ENCODE measurements at regions not wholly inside any gene's neighbourhood (a gene's known extent, or its start where the extent isn't known, plus 50 kb on each side); places are given as distances from the start of the nearest gene placed in this dataset.
A peak's percentile ranks its signal among the peaks of the same experiment; 100 is the strongest.

DNA sequence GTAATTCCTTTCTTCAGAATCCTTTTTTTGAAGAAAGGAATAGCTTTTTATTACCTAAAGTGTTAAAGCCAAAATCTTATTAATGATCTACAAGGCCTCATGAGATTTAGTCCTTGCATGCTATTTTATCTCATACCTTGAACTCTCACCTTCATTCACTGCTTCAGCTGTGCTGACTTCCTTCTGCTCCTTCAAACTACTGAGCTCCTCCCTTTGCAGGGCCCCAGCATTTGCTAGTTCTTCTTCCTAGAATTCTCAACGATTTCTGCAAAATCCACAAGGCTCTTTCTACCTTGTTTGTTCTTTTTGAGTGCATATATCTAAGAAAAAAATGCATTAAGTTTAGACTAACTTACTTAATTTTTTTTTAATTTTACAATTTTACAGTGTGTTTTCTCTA lies 619.5 kb downstream of the EPHA5 start:
- no peaks in the 10 kb centered on the region for H3K27me3 ChIP-seq (ENCODE audit: low read depth, low read length)
- H3K4me1 ChIP-seq (ENCODE audit: low read length): no peaks in the 10 kb centered on the region
- H3K4me3 ChIP-seq (ENCODE audit: low read length): no peak overlapping the region
- no peaks in the 10 kb centered on the region for H4K20me1 ChIP-seq (ENCODE audit: insufficient read depth, low read length)
- H3K9me3 ChIP-seq (ENCODE audit: insufficient read depth, low read length): no peaks in the 10 kb centered on the region
- H3K9ac ChIP-seq (ENCODE audit: low read length): no peak overlapping the region
- no peaks in the 10 kb centered on the region for H3K79me2 ChIP-seq (ENCODE audit: low read length)
- H3K4me2 ChIP-seq (ENCODE audit: low read length): no peak overlapping the region
- no peak overlapping the region for H2AFZ ChIP-seq (ENCODE audit: low read depth, low read length)
- H3K36me3 ChIP-seq (replicated peaks; ENCODE audit: low read depth, low read length): no peaks in the 10 kb centered on the region
- H3K27ac ChIP-seq (ENCODE audit: low read length): no peak overlapping the region
- TF ChIP-seq EZH2phosphoT487 (IDR thresholded peaks at IDR 0.05; ENCODE audit: low read depth): no peak
- TF ChIP-seq, protein P1, sequence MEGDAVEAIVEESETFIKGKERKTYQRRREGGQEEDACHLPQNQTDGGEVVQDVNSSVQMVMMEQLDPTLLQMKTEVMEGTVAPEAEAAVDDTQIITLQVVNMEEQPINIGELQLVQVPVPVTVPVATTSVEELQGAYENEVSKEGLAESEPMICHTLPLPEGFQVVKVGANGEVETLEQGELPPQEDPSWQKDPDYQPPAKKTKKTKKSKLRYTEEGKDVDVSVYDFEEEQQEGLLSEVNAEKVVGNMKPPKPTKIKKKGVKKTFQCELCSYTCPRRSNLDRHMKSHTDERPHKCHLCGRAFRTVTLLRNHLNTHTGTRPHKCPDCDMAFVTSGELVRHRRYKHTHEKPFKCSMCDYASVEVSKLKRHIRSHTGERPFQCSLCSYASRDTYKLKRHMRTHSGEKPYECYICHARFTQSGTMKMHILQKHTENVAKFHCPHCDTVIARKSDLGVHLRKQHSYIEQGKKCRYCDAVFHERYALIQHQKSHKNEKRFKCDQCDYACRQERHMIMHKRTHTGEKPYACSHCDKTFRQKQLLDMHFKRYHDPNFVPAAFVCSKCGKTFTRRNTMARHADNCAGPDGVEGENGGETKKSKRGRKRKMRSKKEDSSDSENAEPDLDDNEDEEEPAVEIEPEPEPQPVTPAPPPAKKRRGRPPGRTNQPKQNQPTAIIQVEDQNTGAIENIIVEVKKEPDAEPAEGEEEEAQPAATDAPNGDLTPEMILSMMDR (IDR thresholded peaks at IDR 0.05; ENCODE audit: low read depth, low read length): no peak

DNA sequence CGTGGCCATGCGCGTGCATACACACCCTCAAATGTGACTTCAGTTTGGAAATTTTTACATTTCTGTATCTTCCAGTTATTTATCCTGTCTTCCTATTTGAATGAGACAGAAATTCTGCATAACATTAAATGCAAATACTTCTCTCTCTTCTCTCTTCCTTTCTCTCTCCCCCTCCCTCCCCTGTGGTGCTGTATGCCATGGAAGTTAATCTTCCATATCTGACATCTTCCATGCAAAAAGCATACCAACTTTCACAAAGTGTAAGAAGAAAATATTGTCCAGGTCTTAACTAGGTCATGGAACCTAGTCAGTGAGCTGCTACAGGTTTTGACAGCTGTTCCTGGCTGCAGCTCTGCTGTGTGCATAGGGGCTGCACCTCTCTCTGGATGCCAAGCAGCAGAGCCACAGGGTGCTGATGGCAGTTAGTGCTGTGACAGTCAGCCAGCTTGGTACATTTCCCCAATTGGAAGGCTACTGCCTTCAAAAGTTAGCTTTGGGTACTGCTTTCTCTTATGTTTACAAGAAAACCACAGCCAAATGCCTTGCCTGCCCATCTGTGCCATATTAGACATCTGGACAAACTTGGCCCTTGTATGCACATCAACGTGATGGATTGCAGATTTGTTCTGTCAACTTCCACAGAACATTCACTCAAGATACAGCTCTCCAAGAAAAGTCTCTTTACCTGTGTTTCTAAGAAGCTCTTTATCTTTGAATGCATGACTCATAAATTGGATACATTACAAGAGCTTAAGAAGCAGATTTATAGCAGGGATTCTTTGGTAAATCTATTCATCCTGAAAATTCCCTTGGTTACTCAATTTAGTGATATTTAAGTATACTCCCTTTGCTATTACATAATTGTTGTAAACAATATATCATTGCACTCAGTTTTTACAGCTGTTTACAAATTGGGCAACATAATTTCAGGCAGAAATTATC lies 623.8 kb downstream of the EPHA5 start:
- Histone ChIP-seq H2AFZ (ENCODE audit: low read depth, low read length) (no peak overlapping the region), H3K4me2 (ENCODE audit: low read length) (no peak overlapping the region), H3K4me3 (ENCODE audit: low read length) (no peak overlapping the region), H3K36me3 (replicated peaks; ENCODE audit: low read depth, low read length) (no peaks in the 10 kb centered on the region), H3K27me3 (ENCODE audit: low read depth, low read length) (no peaks in the 10 kb centered on the region), H3K9ac (ENCODE audit: low read length) (no peak overlapping the region), H3K4me1 (ENCODE audit: low read length) (no peaks in the 10 kb centered on the region), H3K9me3 (ENCODE audit: insufficient read depth, low read length) (no peaks in the 10 kb centered on the region), H3K79me2 (ENCODE audit: low read length) (no peaks in the 10 kb centered on the region), H4K20me1 (ENCODE audit: insufficient read depth, low read length) (no peaks in the 10 kb centered on the region), H3K27ac (ENCODE audit: low read length) (no peak overlapping the region)
- TF ChIP-seq, protein P1 (IDR thresholded peaks at IDR 0.05; ENCODE audit: low read depth, low read length): no peak
- no peak for TF ChIP-seq EZH2phosphoT487 (IDR thresholded peaks at IDR 0.05; ENCODE audit: low read depth)

DNA sequence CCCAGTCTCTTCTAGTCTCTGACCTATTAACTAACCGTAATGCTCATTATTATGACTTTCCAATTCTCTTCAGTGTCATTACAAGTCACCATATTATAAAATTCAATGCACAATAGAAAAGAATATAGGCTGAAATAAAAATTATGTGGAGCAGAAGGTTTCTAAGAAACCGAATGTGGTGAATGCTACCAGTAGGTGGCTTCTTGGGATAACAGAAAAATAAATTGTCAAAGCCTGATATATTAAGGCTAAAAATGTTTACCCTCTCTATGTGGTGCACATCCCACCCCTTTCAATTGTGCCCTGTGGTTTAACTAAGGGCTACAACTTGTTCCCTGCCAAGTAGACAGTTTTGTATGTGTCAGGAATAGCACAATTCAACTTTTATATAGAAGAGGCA lies 624.6 kb upstream of the TECRL start:
- no peak overlapping the region for H3K27ac ChIP-seq (ENCODE audit: low read length)
- no peaks in the 10 kb centered on the region for H4K20me1 ChIP-seq (ENCODE audit: insufficient read depth, low read length)
- no peaks in the 10 kb centered on the region for H3K4me1 ChIP-seq (ENCODE audit: low read length)
- no peak overlapping the region for H3K4me2 ChIP-seq (ENCODE audit: low read length)
- no peaks in the 10 kb centered on the region for H3K9me3 ChIP-seq (ENCODE audit: insufficient read depth, low read length)
- no peaks in the 10 kb centered on the region for H3K27me3 ChIP-seq (ENCODE audit: low read depth, low read length)
- TF ChIP-seq, protein P1 (IDR thresholded peaks at IDR 0.05; ENCODE audit: low read depth, low read length): peak; percentile 46
- no peak for TF ChIP-seq EZH2phosphoT487 (IDR thresholded peaks at IDR 0.05; ENCODE audit: low read depth)
- no peaks in the 10 kb centered on the region for H3K36me3 ChIP-seq (replicated peaks; ENCODE audit: low read depth, low read length)
- H3K79me2 ChIP-seq (ENCODE audit: low read length): no peaks in the 10 kb centered on the region
- H3K9ac ChIP-seq (ENCODE audit: low read length): no peak overlapping the region
- H2AFZ ChIP-seq (ENCODE audit: low read depth, low read length): no peak overlapping the region
- H3K4me3 ChIP-seq (ENCODE audit: low read length): no peak overlapping the region

DNA sequence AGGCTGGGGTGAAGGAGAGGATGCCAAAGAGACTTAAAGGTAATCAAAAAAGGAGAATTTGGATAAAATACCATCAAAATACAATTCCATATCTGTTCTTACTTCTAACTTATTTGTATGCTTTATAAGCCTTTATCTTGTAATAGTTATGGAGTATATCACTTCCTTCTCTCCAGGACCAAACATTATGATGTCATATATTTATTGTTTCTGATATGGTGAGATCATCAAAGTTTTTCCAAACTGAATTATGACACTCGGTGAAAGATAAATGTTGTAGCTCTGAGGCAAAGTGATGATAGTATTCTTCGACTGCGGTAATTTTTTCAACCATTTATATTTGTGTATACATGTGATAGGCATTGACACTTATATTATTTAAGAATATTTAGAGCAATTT lies 619.3 kb upstream of the TECRL start:
- Histone ChIP-seq H3K27ac (ENCODE audit: low read length) (no peak overlapping the region), H3K4me3 (ENCODE audit: low read length) (no peak overlapping the region), H3K4me2 (ENCODE audit: low read length) (no peak overlapping the region), H3K27me3 (ENCODE audit: low read depth, low read length) (no peaks in the 10 kb centered on the region), H4K20me1 (ENCODE audit: insufficient read depth, low read length) (no peaks in the 10 kb centered on the region), H3K79me2 (ENCODE audit: low read length) (peaks cover under 1% of the 10 kb centered on the region; the same call in 1 of the 2 replicates), H3K4me1 (ENCODE audit: low read length) (peaks cover 12% of the 10 kb centered on the region), H3K9ac (ENCODE audit: low read length) (no peak overlapping the region), H2AFZ (ENCODE audit: low read depth, low read length) (no peak overlapping the region), H3K9me3 (ENCODE audit: insufficient read depth, low read length) (no peaks in the 10 kb centered on the region), H3K36me3 (replicated peaks; ENCODE audit: low read depth, low read length) (no peaks in the 10 kb centered on the region)
- TF ChIP-seq, protein P1 (IDR thresholded peaks at IDR 0.05; ENCODE audit: low read depth, low read length): no peak
- TF ChIP-seq EZH2phosphoT487 (IDR thresholded peaks at IDR 0.05; ENCODE audit: low read depth): no peak
